C4-2B (cell line): ENCODE measurements at regions not wholly inside any gene's neighbourhood (a gene's known extent, or its start where the extent isn't known, plus 50 kb on each side); places are given as distances from the start of the nearest gene placed in this dataset.

ENCODE experiments used
- ZFX ChIP-seq: fragments of 450-650 bp; IDR thresholded peaks from 2 replicates; pipeline ENCODE4 v1.6.1; 2017
- TF ChIP-seq, protein P1 (sequence below): fragments of 450-650 bp; conservative IDR thresholded peaks from 2 replicates; pipeline ENCODE4 v1.5.1; 2017; ENCODE audit warnings: mild to moderate bottlenecking

GRCh38 chr10:64546073-64546472, 1024.9 kb downstream of the REEP3 start:
- TF ChIP-seq, protein P1, sequence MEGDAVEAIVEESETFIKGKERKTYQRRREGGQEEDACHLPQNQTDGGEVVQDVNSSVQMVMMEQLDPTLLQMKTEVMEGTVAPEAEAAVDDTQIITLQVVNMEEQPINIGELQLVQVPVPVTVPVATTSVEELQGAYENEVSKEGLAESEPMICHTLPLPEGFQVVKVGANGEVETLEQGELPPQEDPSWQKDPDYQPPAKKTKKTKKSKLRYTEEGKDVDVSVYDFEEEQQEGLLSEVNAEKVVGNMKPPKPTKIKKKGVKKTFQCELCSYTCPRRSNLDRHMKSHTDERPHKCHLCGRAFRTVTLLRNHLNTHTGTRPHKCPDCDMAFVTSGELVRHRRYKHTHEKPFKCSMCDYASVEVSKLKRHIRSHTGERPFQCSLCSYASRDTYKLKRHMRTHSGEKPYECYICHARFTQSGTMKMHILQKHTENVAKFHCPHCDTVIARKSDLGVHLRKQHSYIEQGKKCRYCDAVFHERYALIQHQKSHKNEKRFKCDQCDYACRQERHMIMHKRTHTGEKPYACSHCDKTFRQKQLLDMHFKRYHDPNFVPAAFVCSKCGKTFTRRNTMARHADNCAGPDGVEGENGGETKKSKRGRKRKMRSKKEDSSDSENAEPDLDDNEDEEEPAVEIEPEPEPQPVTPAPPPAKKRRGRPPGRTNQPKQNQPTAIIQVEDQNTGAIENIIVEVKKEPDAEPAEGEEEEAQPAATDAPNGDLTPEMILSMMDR, result no peak
- TF ChIP-seq ZFX, result no peak
